ENCODE measurements at regions not wholly inside any gene's neighbourhood (a gene's known extent, or its start where the extent isn't known, plus 50 kb on each side); places are given as distances from the start of the nearest gene placed in this dataset.

DNA sequence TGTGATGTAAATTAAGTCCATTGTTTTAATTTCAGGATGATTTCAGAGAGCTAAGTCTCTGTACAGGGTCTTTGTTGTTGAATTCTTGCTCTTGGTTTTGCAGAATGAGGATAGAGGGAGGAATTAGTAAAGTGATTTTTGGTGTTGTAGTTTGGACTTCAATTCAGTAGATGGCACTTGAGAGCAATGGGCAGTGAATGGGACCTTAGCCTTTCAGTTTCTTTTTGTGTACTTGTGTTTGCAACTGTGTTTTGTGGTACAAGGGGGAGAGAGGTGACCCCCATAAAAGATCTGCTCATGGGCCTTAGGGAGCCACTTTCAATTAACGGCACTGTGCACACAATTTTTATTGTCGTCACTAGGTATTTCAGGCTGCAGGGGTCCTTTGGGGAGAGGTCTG lies 340.0 kb downstream of the DCAF12L2 start:
- no peak for DNase-seq
- intact Hi-C loops (cut with DNase I), result no loop called here
- Histone ChIP-seq H3K4me1 (no peaks in the 10 kb centered on the region), H3K9me3 (peaks cover 0 to 2% (median 0%) of the 10 kb centered on the region in 12 donors), H3K27ac (no peak overlapping the region), H3K4me3 (no peak overlapping the region), H3K27me3 (no peaks in the 10 kb centered on the region), H3K36me3 (no peaks in the 10 kb centered on the region)
- TF ChIP-seq, protein P1, sequence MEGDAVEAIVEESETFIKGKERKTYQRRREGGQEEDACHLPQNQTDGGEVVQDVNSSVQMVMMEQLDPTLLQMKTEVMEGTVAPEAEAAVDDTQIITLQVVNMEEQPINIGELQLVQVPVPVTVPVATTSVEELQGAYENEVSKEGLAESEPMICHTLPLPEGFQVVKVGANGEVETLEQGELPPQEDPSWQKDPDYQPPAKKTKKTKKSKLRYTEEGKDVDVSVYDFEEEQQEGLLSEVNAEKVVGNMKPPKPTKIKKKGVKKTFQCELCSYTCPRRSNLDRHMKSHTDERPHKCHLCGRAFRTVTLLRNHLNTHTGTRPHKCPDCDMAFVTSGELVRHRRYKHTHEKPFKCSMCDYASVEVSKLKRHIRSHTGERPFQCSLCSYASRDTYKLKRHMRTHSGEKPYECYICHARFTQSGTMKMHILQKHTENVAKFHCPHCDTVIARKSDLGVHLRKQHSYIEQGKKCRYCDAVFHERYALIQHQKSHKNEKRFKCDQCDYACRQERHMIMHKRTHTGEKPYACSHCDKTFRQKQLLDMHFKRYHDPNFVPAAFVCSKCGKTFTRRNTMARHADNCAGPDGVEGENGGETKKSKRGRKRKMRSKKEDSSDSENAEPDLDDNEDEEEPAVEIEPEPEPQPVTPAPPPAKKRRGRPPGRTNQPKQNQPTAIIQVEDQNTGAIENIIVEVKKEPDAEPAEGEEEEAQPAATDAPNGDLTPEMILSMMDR (IDR thresholded peaks at IDR 0.05), result no peak
- TF ChIP-seq POLR2A (IDR thresholded peaks at IDR 0.05), result no peak
- WGBS, 4 donors, result 68 to 94% (median 80%) methylated on average over 2 of the region's 2 CpGs
- ATAC-seq, result no peak

DNA sequence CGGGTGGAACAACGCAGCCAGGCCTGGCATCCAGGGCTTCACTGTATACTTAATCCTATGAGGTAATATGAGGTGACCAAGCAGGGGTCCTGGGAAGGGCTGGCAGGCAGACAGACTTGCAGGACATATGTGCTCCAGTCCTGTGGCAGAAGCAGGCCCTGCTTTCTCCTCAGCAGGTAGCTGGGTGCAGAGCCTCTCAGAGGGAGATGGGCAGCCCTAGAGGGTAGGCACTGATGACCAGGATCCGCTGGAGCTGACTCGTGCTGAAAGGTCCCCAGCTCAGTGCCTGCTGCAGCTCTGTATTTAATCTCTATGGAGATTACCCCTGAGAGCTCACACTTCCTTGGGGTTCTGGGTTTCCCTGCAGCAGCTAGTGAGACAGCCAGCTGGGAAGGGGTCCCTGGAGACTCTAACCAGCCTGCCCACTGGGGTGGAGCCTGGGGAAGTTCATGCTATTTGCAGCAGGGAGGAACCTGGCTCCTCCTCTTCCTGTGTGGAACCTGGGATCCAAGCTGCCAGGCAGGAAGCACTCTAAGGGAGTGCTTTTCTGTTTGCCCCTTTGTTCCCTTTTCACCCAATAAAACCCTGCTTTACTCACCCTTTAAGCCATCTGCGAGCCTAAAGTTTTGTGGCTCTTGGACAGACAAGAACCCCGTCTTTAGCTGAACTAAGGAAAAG lies 339.2 kb downstream of the DCAF12L2 start:
- 80 to 87% (median 81%) methylated on average over 5 to 6 of the region's 6 CpGs for WGBS, 4 donors
- intact Hi-C loops (cut with DNase I), result no loop called here
- no peak overlapping the region for H3K27ac ChIP-seq
- H3K27me3 ChIP-seq, result no peaks in the 10 kb centered on the region
- H3K4me3 ChIP-seq, result no peak overlapping the region
- H3K36me3 ChIP-seq, result no peaks in the 10 kb centered on the region
- no peak for DNase-seq
- H3K9me3 ChIP-seq, result peaks cover 0 to 2% (median 0%) of the 10 kb centered on the region in 12 donors
- ATAC-seq, result no peak
- no peaks in the 10 kb centered on the region for H3K4me1 ChIP-seq
- TF ChIP-seq, protein P1 (IDR thresholded peaks at IDR 0.05), result no peak
- TF ChIP-seq POLR2A (IDR thresholded peaks at IDR 0.05), result no peak

DNA sequence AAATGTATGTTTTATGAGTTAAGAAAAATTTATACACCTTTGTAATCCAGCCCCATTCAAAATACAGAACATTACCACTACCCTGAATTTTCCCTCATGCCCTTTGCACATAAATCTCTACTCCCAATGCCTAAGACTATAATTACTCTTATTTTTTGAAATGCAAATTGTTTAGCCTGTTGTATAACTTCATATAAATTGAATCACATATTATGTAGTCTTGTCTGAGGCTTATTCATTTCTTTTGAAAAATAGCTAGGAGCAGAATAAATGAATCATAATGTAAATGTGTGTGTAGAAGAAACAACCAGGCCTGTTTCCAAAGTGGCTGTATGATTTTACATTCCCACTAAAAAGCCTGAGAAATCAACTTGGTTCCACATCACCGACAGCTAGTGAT lies 319.8 kb downstream of the DCAF12L2 start:
- no peaks in the 10 kb centered on the region for H3K9me3 ChIP-seq
- ATAC-seq (no peak), DNase-seq (no peak)
- 54 to 64% (median 62%) methylated on average over 1 of the region's 1 CpG for WGBS, 4 donors
- H3K27ac ChIP-seq, result no peak overlapping the region
- H3K27me3 ChIP-seq, result no peaks in the 10 kb centered on the region
- no peak overlapping the region for H3K4me3 ChIP-seq
- intact Hi-C loops (cut with DNase I), result no loop called here
- TF ChIP-seq, protein P1 (IDR thresholded peaks at IDR 0.05), result no peak
- TF ChIP-seq POLR2A (IDR thresholded peaks at IDR 0.05), result no peak
- no peaks in the 10 kb centered on the region for H3K36me3 ChIP-seq
- no peaks in the 10 kb centered on the region for H3K4me1 ChIP-seq

DNA sequence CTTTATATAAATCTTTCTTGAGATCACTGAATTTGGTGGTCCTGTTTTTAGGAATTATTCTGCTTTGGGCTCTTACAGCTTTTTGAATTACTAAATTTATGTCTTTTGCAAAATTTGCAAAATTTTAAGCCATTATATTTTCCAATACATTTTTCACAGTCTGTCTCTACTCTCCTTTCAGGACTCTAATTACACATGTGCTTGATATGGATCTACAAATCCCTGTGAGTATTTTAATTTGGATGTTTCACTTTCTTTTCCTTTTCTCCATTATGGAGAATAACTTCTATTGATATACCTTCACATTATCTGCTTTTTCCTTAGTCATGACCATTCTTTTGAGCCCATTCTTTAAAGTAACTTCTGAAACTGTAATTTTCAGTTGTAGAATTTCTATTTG lies 315.4 kb downstream of the DCAF12L2 start:
- no peak for TF ChIP-seq POLR2A (IDR thresholded peaks at IDR 0.05)
- TF ChIP-seq, protein P1 (IDR thresholded peaks at IDR 0.05), result no peak
- DNase-seq, result no peak
- ATAC-seq, result no peak
- no peaks in the 10 kb centered on the region for H3K36me3 ChIP-seq
- intact Hi-C loops (cut with DNase I), result no loop called here
- H3K4me1 ChIP-seq, result no peaks in the 10 kb centered on the region
- no peak overlapping the region for H3K4me3 ChIP-seq
- H3K9me3 ChIP-seq, result no peaks in the 10 kb centered on the region
- H3K27ac ChIP-seq, result no peak overlapping the region
- H3K27me3 ChIP-seq, result no peaks in the 10 kb centered on the region

Data from heart left ventricle (tissue), 16 donors.